Ishikawa (cell line): ENCODE measurements at regions not wholly inside any gene's neighbourhood (a gene's known extent, or its start where the extent isn't known, plus 50 kb on each side); places are given as distances from the start of the nearest gene placed in this dataset.

Experiments used
- CEBPB ChIP-seq: IDR thresholded peaks from 2 replicates; pipeline ENCODE4 v1.6.1; 2012
- CREB1 ChIP-seq: IDR thresholded peaks from 2 replicates; pipeline ENCODE4 v1.6.1; 2012; ENCODE audit warnings: low read depth
- EGR1 ChIP-seq: IDR thresholded peaks from 2 replicates; pipeline ENCODE4 v1.6.1; 2012
- EP300 ChIP-seq: IDR thresholded peaks from 2 replicates; pipeline ENCODE4 v1.6.1; 2012; ENCODE audit warnings: borderline replicate concordance
- FOXM1 ChIP-seq: IDR thresholded peaks from 2 replicates; pipeline ENCODE4 v1.6.1; 2012; ENCODE audit warnings: low read depth, borderline replicate concordance
- MAX ChIP-seq: IDR thresholded peaks from 2 replicates; pipeline ENCODE4 v1.6.1; 2012
- NFIC ChIP-seq: IDR thresholded peaks from 2 replicates; pipeline ENCODE4 v1.6.1; 2012
- RAD21 ChIP-seq: IDR thresholded peaks from 2 replicates; pipeline ENCODE4 v1.6.1; 2012; ENCODE audit warnings: low read depth
- REST ChIP-seq: IDR thresholded peaks from 2 replicates; pipeline ENCODE4 v1.6.1; 2012; ENCODE audit warnings: low read depth, mild to moderate bottlenecking
- TAF1 ChIP-seq: IDR thresholded peaks from 2 replicates; pipeline ENCODE4 v1.6.1; 2012; ENCODE audit warnings: low read depth, mild to moderate bottlenecking
- TCF12 ChIP-seq: IDR thresholded peaks from 2 replicates; pipeline ENCODE4 v1.6.1; 2012; ENCODE audit warnings: low read depth
- TEAD4 ChIP-seq: IDR thresholded peaks from 2 replicates; pipeline ENCODE4 v1.6.1; 2012
- YY1 ChIP-seq: IDR thresholded peaks from 2 replicates; pipeline ENCODE4 v1.6.1; 2012; ENCODE audit warnings: low read depth
- ZBTB7A ChIP-seq: IDR thresholded peaks from 2 replicates; pipeline ENCODE4 v1.6.1; 2012; ENCODE audit warnings: low read depth

GRCh38 chr3:118740722-118741290 lies 293.8 kb downstream of the IGSF11 start:
- TF ChIP-seq RAD21 (no peak), EP300 (no peak), TCF12 (no peak), ZBTB7A (no peak), REST (no peak), TEAD4 (no peak), MAX (no peak), CREB1 (no peak), FOXM1 (no peak), TAF1 (no peak), YY1 (no peak), NFIC (no peak), CEBPB (no peak), EGR1 (no peak)
